Left ventricle myocardium inferior (tissue), 1 donor: ENCODE measurements at regions not wholly inside any gene's neighbourhood (a gene's known extent, or its start where the extent isn't known, plus 50 kb on each side); places are given as distances from the start of the nearest gene placed in this dataset.

Experiments used
- DNase-seq: peaks from one replicate; pipeline ENCODE4 v3.0.0-alpha.2; 2020
- H3K27ac ChIP-seq: fragments of 200-600 bp; replicated peaks from 2 replicates; pipeline ENCODE4 v1.8.0; 2021
- H3K27me3 ChIP-seq: fragments of 200-600 bp; 2 replicates; pipeline ENCODE4 v1.8.0; 2021; ENCODE audit warnings: low read depth
- H3K36me3 ChIP-seq: fragments of 200-600 bp; 2 replicates; pipeline ENCODE4 v1.8.0; 2021
- H3K4me1 ChIP-seq: fragments of 200-600 bp; 2 replicates; pipeline ENCODE4 v1.8.0; 2021
- H3K4me3 ChIP-seq: fragments of 200-600 bp; 2 replicates; pipeline ENCODE4 v1.8.0; 2021; ENCODE audit warnings: mild to moderate bottlenecking, moderate library complexity
- H3K9me3 ChIP-seq: fragments of 200-600 bp; replicated peaks from 2 replicates; pipeline ENCODE4 v1.8.0; 2021
- CTCF ChIP-seq: fragments of 200-600 bp; IDR thresholded peaks from 2 replicates; pipeline ENCODE4 v1.8.0; 2021; ENCODE audit warnings: antibody characterized with exemption, mild to moderate bottlenecking, borderline replicate concordance
- intact Hi-C: fragments of 100-400 bp; cut with micrococcal nuclease; formaldehyde crosslinking; loops from one replicate; pipeline ENCODE4 v1.11.0; 2022
- donor health status: DM: no; HTN: yes; CAD: no; lungs with severe emphysema.

GRCh38 chr12:59890896-59891579 is 295.2 kb downstream of the SLC16A7 start:
- DNase-seq = no peak
- intact Hi-C loops = no loop called here

GRCh38 chr12:59895166-59895775 is 299.4 kb downstream of the SLC16A7 start:
- DNase-seq = no peak
- no peaks in the 10 kb centered on the region for H3K9me3 ChIP-seq
- H3K4me3 ChIP-seq = no peak overlapping the region
- H3K4me1 ChIP-seq = no peaks in the 10 kb centered on the region
- H3K27me3 ChIP-seq = no peaks in the 10 kb centered on the region
- no peak overlapping the region for H3K27ac ChIP-seq
- no peak for TF ChIP-seq CTCF
- H3K36me3 ChIP-seq = no peaks in the 10 kb centered on the region
- intact Hi-C loops = no loop called here

More at GRCh38 chr12:59890896-59891579, 295.2 kb downstream of the SLC16A7 start:
- Histone ChIP-seq H3K4me1 (no peaks in the 10 kb centered on the region), H3K36me3 (no peaks in the 10 kb centered on the region), H3K4me3 (no peak overlapping the region), H3K27ac (no peak overlapping the region), H3K27me3 (no peaks in the 10 kb centered on the region), H3K9me3 (no peaks in the 10 kb centered on the region)
- TF ChIP-seq CTCF = no peak

GRCh38 chr12:59904874-59905521 is 309.2 kb downstream of the SLC16A7 start:
- no peak for DNase-seq
- Histone ChIP-seq H3K4me3 (no peak overlapping the region), H3K27ac (no peak overlapping the region), H3K36me3 (no peaks in the 10 kb centered on the region), H3K4me1 (no peaks in the 10 kb centered on the region), H3K27me3 (no peaks in the 10 kb centered on the region), H3K9me3 (peaks cover 10% of the 10 kb centered on the region)
- TF ChIP-seq CTCF = no peak
- intact Hi-C loops = no loop called here

GRCh38 chr12:59911516-59911915 is 315.7 kb downstream of the SLC16A7 start:
- TF ChIP-seq CTCF = no peak
- no peaks in the 10 kb centered on the region for H3K27me3 ChIP-seq
- intact Hi-C loops = no loop called here

GRCh38 chr12:59916988-59917387 is 321.2 kb downstream of the SLC16A7 start:
- Histone ChIP-seq H3K4me1 (no peaks in the 10 kb centered on the region), H3K27me3 (no peaks in the 10 kb centered on the region), H3K4me3 (no peak overlapping the region), H3K9me3 (peaks cover 8% of the 10 kb centered on the region), H3K27ac (no peak overlapping the region), H3K36me3 (no peaks in the 10 kb centered on the region)
- intact Hi-C loops = no loop called here
- no peak for TF ChIP-seq CTCF
- DNase-seq = no peak

More at GRCh38 chr12:59911516-59911915, 315.7 kb downstream of the SLC16A7 start:
- Histone ChIP-seq H3K36me3 (no peaks in the 10 kb centered on the region), H3K4me3 (no peak overlapping the region), H3K27ac (no peak overlapping the region), H3K4me1 (no peaks in the 10 kb centered on the region), H3K9me3 (no peaks in the 10 kb centered on the region)
- no peak for DNase-seq
